NB4 (cell line): ENCODE measurements at regions not wholly inside any gene's neighbourhood (a gene's known extent, or its start where the extent isn't known, plus 50 kb on each side); places are given as distances from the start of the nearest gene placed in this dataset.

Source experiments
- CTCF ChIP-seq: IDR thresholded peaks from one replicate; pipeline ENCODE4 v1.5.1; 2012; ENCODE audit warnings: low read depth, low read length
- MAX ChIP-seq: IDR thresholded peaks from 2 replicates; pipeline ENCODE4 v1.6.1; 2011; ENCODE audit warnings: low read depth, low read length
- POLR2A ChIP-seq: IDR thresholded peaks from 2 replicates; pipeline ENCODE4 v1.6.1; 2011; ENCODE audit warnings: mild to moderate bottlenecking; ENCODE audit not compliant: insufficient read length; ENCODE audit errors: extremely low read depth

- no peak for TF ChIP-seq CTCF
- TF ChIP-seq MAX = no peak
- TF ChIP-seq POLR2A = no peak
These were observed 269.7 kb downstream of the UBE3D start for GRCh38 chr6:82795940-82796339.
